AG04450 (cell line): ENCODE measurements at regions not wholly inside any gene's neighbourhood (a gene's known extent, or its start where the extent isn't known, plus 50 kb on each side); places are given as distances from the start of the nearest gene placed in this dataset.

Source experiments
- CTCF ChIA-PET: fragments of 300-600, 350-600 bp; formaldehyde crosslinking; extraction: SDS; loops from one replicate; lab custom pipeline; 2022; ENCODE audit warnings: antibody characterized with exemption, inconsistent platforms; lab: Charles Lee
- POLR2A ChIA-PET: fragments of 350-600 bp; formaldehyde crosslinking; extraction: SDS; loops from one replicate; lab custom pipeline; 2021; ENCODE audit warnings: antibody characterized with exemption, inconsistent platforms; lab: Yijun Ruan, JAX
- DNase-seq: peaks from one replicate; pipeline ENCODE4 v3.0.0-alpha.2; 2011; ENCODE audit warnings: low read depth, low spot score
- H3K27ac ChIP-seq: one replicate; pipeline ENCODE4 v1.5.1; 2012; ENCODE audit warnings: low read depth, low read length, control low read depth
- H3K27me3 ChIP-seq: one replicate; pipeline ENCODE4 v1.6.0; 2012; ENCODE audit warnings: low read length; ENCODE audit not compliant: control insufficient read depth, insufficient read depth
- H3K4me3 ChIP-seq: 2 replicates; pipeline ENCODE4 v1.5.1; 2011; ENCODE audit warnings: mild to moderate bottlenecking, low read depth, low read length, control low read depth
- H3K9me3 ChIP-seq: 2 replicates; pipeline ENCODE4 v1.5.1; 2012; ENCODE audit warnings: low read length; ENCODE audit not compliant: control insufficient read depth, insufficient read depth
- TF ChIP-seq, protein P1 (sequence below): IDR thresholded peaks from 2 replicates; pipeline ENCODE4 v1.5.1; 2011; ENCODE audit warnings: low read depth, low read length, control low read depth, inconsistent platforms

GRCh38 chr4:57200799-57201327 is 90.7 kb upstream of the IGFBP7 start:
- ChIA-PET POLR2A (no interaction called here), CTCF (interaction anchor here (0.6 to 4.2 kb wide), 4 partner anchors 10 to 38 kb away, joined by 3 to 25 read pairs (median 4); no protein-coding TSS in a partner anchor)
- no peak overlapping the region for H3K27ac ChIP-seq
- peaks cover 4% of the 10 kb centered on the region for H3K27me3 ChIP-seq
- no peaks in the 10 kb centered on the region for H3K9me3 ChIP-seq
- no peak overlapping the region for H3K4me3 ChIP-seq
- no peak for DNase-seq
- TF ChIP-seq, protein P1, sequence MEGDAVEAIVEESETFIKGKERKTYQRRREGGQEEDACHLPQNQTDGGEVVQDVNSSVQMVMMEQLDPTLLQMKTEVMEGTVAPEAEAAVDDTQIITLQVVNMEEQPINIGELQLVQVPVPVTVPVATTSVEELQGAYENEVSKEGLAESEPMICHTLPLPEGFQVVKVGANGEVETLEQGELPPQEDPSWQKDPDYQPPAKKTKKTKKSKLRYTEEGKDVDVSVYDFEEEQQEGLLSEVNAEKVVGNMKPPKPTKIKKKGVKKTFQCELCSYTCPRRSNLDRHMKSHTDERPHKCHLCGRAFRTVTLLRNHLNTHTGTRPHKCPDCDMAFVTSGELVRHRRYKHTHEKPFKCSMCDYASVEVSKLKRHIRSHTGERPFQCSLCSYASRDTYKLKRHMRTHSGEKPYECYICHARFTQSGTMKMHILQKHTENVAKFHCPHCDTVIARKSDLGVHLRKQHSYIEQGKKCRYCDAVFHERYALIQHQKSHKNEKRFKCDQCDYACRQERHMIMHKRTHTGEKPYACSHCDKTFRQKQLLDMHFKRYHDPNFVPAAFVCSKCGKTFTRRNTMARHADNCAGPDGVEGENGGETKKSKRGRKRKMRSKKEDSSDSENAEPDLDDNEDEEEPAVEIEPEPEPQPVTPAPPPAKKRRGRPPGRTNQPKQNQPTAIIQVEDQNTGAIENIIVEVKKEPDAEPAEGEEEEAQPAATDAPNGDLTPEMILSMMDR: no peak

GRCh38 chr4:57199267-57199666 is 89.1 kb upstream of the IGFBP7 start:
- TF ChIP-seq, protein P1: no peak
- DNase-seq: no peak
- Histone ChIP-seq H3K27me3 (peaks cover 9% of the 10 kb centered on the region), H3K9me3 (peaks cover 4% of the 10 kb centered on the region; the same call in 1 of the 2 replicates), H3K4me3 (no peak overlapping the region), H3K27ac (no peak overlapping the region)
- CTCF ChIA-PET: interaction anchor here (1.0 to 4.2 kb wide), 2 partner anchors 8 to 36 kb away, joined by 3 to 25 read pairs; no protein-coding TSS in a partner anchor
- POLR2A ChIA-PET: no interaction called here

DNA sequence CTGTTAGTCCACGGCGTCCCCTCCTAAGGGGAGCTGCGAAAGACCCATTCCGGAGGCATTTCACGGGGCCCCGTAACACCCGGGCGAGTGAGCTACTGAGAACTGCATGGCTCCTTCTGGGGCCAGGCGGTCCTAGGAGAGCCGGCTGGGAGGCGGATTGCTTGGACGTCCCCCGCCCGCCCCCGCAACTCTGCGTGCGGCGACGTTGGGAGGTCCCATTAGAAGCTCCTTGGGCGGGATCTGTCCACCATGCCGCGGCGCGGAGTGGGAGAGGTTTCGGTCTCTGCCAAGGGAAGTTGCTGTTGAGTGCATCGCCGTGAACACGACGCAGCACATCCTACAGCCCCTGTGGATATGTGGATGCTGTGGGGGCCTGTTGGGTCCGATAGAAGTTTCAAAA is 85.4 kb upstream of the IGFBP7 start:
- Histone ChIP-seq H3K4me3 (no peak overlapping the region), H3K9me3 (peaks cover 4% of the 10 kb centered on the region; the same call in 1 of the 2 replicates), H3K27ac (no peak overlapping the region), H3K27me3 (peaks cover 7% of the 10 kb centered on the region)
- TF ChIP-seq, protein P1: no peak
- ChIA-PET POLR2A (no interaction called here), CTCF (interaction anchor here (1.8 kb wide), 1 partner anchor 32 kb away, joined by 6 read pairs; no protein-coding TSS in a partner anchor)
- DNase-seq: no peak

DNA sequence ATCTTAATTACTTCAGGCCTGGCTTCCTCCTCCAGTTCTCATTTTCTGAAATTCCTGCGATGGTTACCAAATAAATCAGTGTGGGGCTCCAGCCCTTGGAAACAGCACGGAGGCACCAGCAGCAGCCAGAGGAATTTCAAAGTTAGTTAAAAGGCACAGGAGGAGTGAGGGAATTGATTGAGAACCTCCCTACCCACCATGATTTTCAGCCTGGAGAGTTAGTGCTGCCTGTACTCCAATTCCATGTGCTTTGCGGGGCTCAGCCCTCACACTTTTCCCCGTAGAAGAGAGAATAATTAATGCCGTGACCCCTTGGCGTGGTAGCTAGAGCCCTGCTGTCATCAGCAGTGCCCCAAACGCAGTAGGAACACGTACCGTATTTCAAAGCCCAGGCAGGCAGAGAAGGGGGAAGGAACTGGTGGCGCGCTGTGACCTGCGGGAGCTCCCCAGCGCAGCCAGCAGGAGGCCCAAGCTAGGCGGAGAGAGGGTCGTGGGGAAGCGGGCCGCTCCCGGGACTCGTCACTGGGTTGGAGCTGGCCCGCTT is 84.0 kb upstream of the IGFBP7 start:
- POLR2A ChIA-PET: no interaction called here
- Histone ChIP-seq H3K4me3 (no peak overlapping the region), H3K27ac (no peak overlapping the region), H3K9me3 (peaks cover 4% of the 10 kb centered on the region; the same call in 1 of the 2 replicates), H3K27me3 (peaks cover 7% of the 10 kb centered on the region)
- TF ChIP-seq, protein P1: 0 out of 2 replicates have a peak, but pooled peaks have one; percentile 6
- no peak for DNase-seq
- CTCF ChIA-PET: interaction anchor here (4.2 kb wide), 1 partner anchor 30 kb away, joined by 29 read pairs; no protein-coding TSS in a partner anchor

- Histone ChIP-seq H3K27ac (no peak overlapping the region), H3K9me3 (peaks cover 4% of the 10 kb centered on the region; the same call in 1 of the 2 replicates), H3K27me3 (peaks cover 7% of the 10 kb centered on the region), H3K4me3 (no peak overlapping the region)
- TF ChIP-seq, protein P1: no peak
- CTCF ChIA-PET: interaction anchor here (4.2 kb wide), 1 partner anchor 29 kb away, joined by 29 read pairs; no protein-coding TSS in a partner anchor
- no peak for DNase-seq
- POLR2A ChIA-PET: no interaction called here
These were observed 83.1 kb upstream of the IGFBP7 start for GRCh38 chr4:57193209-57193810.
